Testis (tissue), 2 donors: ENCODE measurements at regions not wholly inside any gene's neighbourhood (a gene's known extent, or its start where the extent isn't known, plus 50 kb on each side); places are given as distances from the start of the nearest gene placed in this dataset.

Experiments used
- DNase-seq: peaks from one replicate; pipeline ENCODE4 v3.0.0-alpha.2; 2019
- H3K27ac ChIP-seq, 2 donors: fragments of 200-600 bp; sonication (generic); one replicate each; pipeline ENCODE4 v1.5.1; 2019
- H3K27me3 ChIP-seq: fragments of 200-600 bp; sonication (generic); one replicate; pipeline ENCODE4 v1.5.1; 2019
- H3K36me3 ChIP-seq: fragments of 200-600 bp; sonication (generic); one replicate; pipeline ENCODE4 v1.5.1; 2017; ENCODE audit warnings: low read depth; ENCODE audit errors: missing control alignments
- H3K4me1 ChIP-seq: fragments of 200-600 bp; sonication (generic); one replicate; pipeline ENCODE4 v1.5.1; 2019
- H3K4me3 ChIP-seq, 2 donors: fragments of 200-600 bp; sonication (generic); one replicate each; pipeline ENCODE4 v1.5.1; 2017 to 2019
- H3K9me3 ChIP-seq: fragments of 200-600 bp; sonication (generic); one replicate; pipeline ENCODE4 v1.5.1; 2017
- CTCF ChIP-seq, 3 experiments: fragments of 450-650 bp in 2 of 3; fragments of 200-600 bp in 1 of 3; sonication (generic) in 1 of 3; IDR thresholded peaks; one replicate each; pipeline ENCODE4 v1.5.1; 2016 to 2019; ENCODE audit warnings: antibody characterized with exemption in 3 of 3, mild to moderate bottlenecking in 2 of 3, moderate library complexity in 1 of 3
- POLR2A ChIP-seq: fragments of 450-650 bp; IDR thresholded peaks from one replicate; pipeline ENCODE4 v1.6.1; 2017; ENCODE audit warnings: antibody characterized with exemption, mild to moderate bottlenecking, moderate library complexity
- WGBS, 2 donors: methylation state at CpG; one replicate each; pipeline ENCODE4 v1.1.5; 2018; 5-methylcytosine and 5-hydroxymethylcytosine counted together
- intact Hi-C: fragments of 100-400 bp; cut with DNase I; formaldehyde crosslinking; loops from one replicate; pipeline ENCODE4 v1.15.1; 2023; ENCODE audit warnings: low total_unique reads

- Histone ChIP-seq H3K9me3 (no peaks in the 10 kb centered on the region), H3K27ac (no peak overlapping the region), H3K36me3 (no peaks in the 10 kb centered on the region), H3K4me3 (no peak overlapping the region), H3K27me3 (no peaks in the 10 kb centered on the region), H3K4me1 (no peaks in the 10 kb centered on the region)
- DNase-seq = no peak
- no peak for TF ChIP-seq POLR2A
- TF ChIP-seq CTCF (IDR thresholded peaks at IDR 0.05) = no peak
- 37 to 68% methylated on average over 3 to 4 of the region's 4 CpGs for WGBS, 2 donors
- intact Hi-C loops = no loop called here
Observed at GRCh38 chrX:39614680-39614998, 483.1 kb downstream of the BCOR start.

DNA sequence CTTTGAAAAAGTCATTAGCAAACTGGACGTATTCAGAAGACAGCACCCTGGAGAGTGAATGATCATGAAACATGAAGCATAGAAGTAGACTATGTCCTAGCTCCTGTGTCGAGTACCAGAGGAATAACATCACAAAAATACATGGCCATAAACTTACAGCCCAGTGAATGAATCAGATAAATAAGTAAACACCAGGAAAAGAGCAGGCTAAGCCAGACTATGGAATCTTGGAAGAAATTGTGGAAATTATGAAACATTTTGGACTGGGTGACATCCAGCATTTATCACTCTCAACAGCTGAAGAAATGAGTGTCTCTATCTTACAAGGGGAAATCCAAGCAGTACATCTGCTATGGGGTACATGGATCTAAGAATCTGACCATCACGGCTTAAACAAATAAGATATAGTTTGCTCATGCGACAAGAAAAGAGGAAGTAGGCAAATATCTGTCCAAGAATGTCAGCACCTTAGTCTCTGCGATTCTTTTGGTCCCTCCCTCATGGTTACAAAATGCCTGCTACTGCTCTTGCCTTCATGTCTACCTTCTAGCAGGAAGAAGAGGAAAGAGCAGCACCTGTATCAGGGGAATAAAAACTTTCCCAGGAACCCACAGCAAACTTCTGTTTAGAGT is 481.5 kb downstream of the BCOR start:
- intact Hi-C loops = no loop called here
- Histone ChIP-seq H3K27me3 (no peaks in the 10 kb centered on the region), H3K9me3 (no peaks in the 10 kb centered on the region), H3K27ac (no peak overlapping the region), H3K36me3 (no peaks in the 10 kb centered on the region), H3K4me3 (no peak overlapping the region), H3K4me1 (no peaks in the 10 kb centered on the region)
- no peak for DNase-seq
- TF ChIP-seq CTCF (IDR thresholded peaks at IDR 0.05) (no peak), POLR2A (no peak)
- 62 to 73% methylated on average over 4 to 5 of the region's 5 CpGs for WGBS, 2 donors

DNA sequence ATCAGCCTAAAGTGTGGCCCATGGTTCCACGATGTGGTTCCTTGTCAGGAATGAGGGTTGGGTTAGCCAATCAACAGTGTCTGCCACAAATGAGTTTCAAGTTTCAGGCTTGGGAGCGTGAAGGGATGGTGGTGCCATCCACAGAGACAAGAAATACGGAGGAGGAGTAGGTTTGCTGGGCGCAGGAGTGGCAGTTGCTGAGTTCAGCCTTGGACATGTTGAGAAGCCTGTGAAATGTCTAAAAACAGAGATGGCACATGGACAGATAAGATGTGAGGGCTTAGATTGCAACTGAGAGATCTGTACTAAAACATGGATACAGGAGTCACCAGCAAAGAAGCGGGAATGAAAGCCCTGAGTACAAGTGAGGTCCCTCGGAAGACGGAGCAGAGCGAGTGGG is 481.0 kb downstream of the BCOR start:
- no peaks in the 10 kb centered on the region for H3K4me1 ChIP-seq
- 77 to 100% methylated on average over 3 to 8 of the region's 8 CpGs for WGBS, 2 donors
- no peak for DNase-seq
- H3K27me3 ChIP-seq = no peaks in the 10 kb centered on the region
- intact Hi-C loops = no loop called here
- H3K9me3 ChIP-seq = no peaks in the 10 kb centered on the region
- H3K36me3 ChIP-seq = no peaks in the 10 kb centered on the region
- H3K4me3 ChIP-seq = no peak overlapping the region
- no peak for TF ChIP-seq CTCF (IDR thresholded peaks at IDR 0.05)
- no peak for TF ChIP-seq POLR2A
- H3K27ac ChIP-seq = no peak overlapping the region

DNA sequence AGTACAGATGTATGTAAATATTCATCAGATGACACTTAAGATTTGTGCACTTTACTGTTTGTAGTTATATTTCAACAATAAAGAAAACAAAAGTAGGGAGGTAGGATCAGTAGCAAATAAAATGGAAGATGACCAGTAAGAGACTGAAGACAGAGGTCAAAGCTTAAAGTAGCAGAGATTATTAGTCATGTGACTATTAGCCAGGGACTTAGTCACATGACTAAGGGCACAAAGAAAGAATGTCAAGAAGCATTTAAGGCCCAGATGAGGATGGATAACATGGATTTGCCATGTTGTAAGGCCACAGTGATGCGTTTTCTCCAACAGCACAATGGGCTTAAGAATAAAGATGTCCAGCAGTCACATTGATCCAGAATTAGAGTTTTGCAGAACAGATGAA is 479.6 kb downstream of the BCOR start:
- no peak for DNase-seq
- no peak for TF ChIP-seq POLR2A
- no peak for TF ChIP-seq CTCF (IDR thresholded peaks at IDR 0.05)
- H3K36me3 ChIP-seq = no peaks in the 10 kb centered on the region
- intact Hi-C loops = no loop called here
- H3K27me3 ChIP-seq = no peaks in the 10 kb centered on the region
- no peaks in the 10 kb centered on the region for H3K4me1 ChIP-seq
- no peak overlapping the region for H3K27ac ChIP-seq
- 73 to 90% methylated on average over 1 of the region's 1 CpG for WGBS, 2 donors
- no peaks in the 10 kb centered on the region for H3K9me3 ChIP-seq
- H3K4me3 ChIP-seq = no peak overlapping the region

DNA sequence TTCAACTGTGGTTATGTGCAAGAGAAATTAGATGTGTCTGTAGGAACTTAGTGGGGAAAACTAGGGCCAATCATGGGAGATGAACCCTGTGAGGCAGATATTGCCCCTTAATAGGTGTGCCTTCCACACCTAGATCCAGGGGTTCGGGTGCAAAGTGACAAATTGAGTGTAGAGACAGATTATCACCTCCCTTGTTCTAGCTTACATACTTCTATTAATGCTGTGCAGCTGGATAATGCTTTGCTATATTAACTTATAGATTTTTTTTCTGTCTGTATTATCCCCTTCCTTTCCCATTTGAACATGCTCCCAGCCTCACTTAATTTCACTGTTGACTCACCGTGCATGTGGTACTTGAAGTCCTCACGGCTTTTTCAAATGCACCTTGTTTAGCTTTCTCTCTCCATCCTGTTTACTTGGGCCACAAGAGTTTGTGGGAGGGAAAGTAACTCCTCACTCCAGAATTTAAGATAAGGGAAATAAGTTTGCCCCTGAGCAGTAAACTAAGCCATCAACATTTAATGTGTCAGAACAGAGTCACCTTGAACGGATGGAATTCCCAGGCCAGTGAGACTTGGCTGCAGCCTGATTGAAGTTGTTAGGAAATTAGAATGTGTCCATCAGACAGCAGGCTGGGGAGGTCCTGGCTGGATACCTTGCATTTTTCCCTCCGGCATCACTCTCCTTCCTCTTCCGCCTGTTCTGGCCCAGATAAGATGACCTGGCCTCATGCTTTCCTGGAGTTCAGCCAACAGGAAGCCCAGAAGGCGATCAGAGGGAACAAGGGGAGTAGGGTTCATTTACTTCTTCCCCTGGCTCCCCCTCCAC is 478.4 kb downstream of the BCOR start:
- no peaks in the 10 kb centered on the region for H3K27me3 ChIP-seq
- no peak for TF ChIP-seq POLR2A
- intact Hi-C loops = no loop called here
- H3K27ac ChIP-seq = no peak overlapping the region
- H3K36me3 ChIP-seq = no peaks in the 10 kb centered on the region
- no peaks in the 10 kb centered on the region for H3K4me1 ChIP-seq
- DNase-seq = no peak
- 30 to 68% methylated on average over 4 to 7 of the region's 7 CpGs for WGBS, 2 donors
- no peaks in the 10 kb centered on the region for H3K9me3 ChIP-seq
- H3K4me3 ChIP-seq = no peak overlapping the region
